MCF 10A (cell line): ENCODE measurements at regions not wholly inside any gene's neighbourhood (a gene's known extent, or its start where the extent isn't known, plus 50 kb on each side); places are given as distances from the start of the nearest gene placed in this dataset.
"Not testable (repeated sequence)": the region's sequence is repeated elsewhere in the genome, so short reads cannot be mapped to it uniquely, and the experiment has no call there.

Source experiments
- BruUV-seq: library from RNA; stranded (reverse); fragments of 400-500 nt; replicated peaks from 2 replicates; lab custom pipeline; 2021; lab: Mats Ljungman, UMichigan
- CTCF ChIA-PET: fragments of 300-600 bp; sonication (Branson Sonifier 250); formaldehyde crosslinking; extraction: SDS; loops from one replicate; lab custom pipeline; 2021; ENCODE audit warnings: antibody characterized with exemption, inconsistent platforms; lab: Yijun Ruan, JAX
- POLR2A ChIA-PET: fragments of 300-600, 350-650 bp; sonication (Branson Sonifier 250); formaldehyde crosslinking; extraction: SDS; loops from one replicate; lab custom pipeline; 2020; ENCODE audit warnings: antibody characterized with exemption, inconsistent platforms; lab: Yijun Ruan, JAX
- DNase-seq: peaks from one replicate; pipeline ENCODE4 v3.0.0-alpha.2; 2018; ENCODE audit not compliant: unreplicated experiment
- H3K27ac Mint-ChIP-seq: one replicate; pipeline ENCODE4 v1.8.0; 2022; ENCODE audit warnings: mild to moderate bottlenecking, low read depth, mixed read lengths; ENCODE audit not compliant: unreplicated experiment
- H3K27me3 Mint-ChIP-seq: one replicate; pipeline ENCODE4 v1.8.0; 2022; ENCODE audit warnings: mixed read lengths; ENCODE audit not compliant: insufficient read depth, unreplicated experiment
- H3K36me3 Mint-ChIP-seq: one replicate; pipeline ENCODE4 v1.8.0; 2022; ENCODE audit warnings: mild to moderate bottlenecking, moderate library complexity, mixed read lengths; ENCODE audit not compliant: insufficient read depth, unreplicated experiment
- H3K4me1 Mint-ChIP-seq: one replicate; pipeline ENCODE4 v1.8.0; 2022; ENCODE audit warnings: mixed read lengths; ENCODE audit not compliant: insufficient read depth, unreplicated experiment
- H3K4me3 Mint-ChIP-seq: one replicate; pipeline ENCODE4 v1.8.0; 2022; ENCODE audit warnings: mild to moderate bottlenecking, moderate library complexity, mixed read lengths; ENCODE audit not compliant: unreplicated experiment
- H3K9me3 Mint-ChIP-seq: one replicate; pipeline ENCODE4 v1.8.0; 2022; ENCODE audit warnings: mixed read lengths; ENCODE audit not compliant: unreplicated experiment
- CTCF ChIP-seq: fragments of 200-600 bp; IDR thresholded peaks from one replicate; pipeline ENCODE4 v1.8.0; 2022; ENCODE audit warnings: antibody characterized with exemption, mild to moderate bottlenecking; ENCODE audit not compliant: unreplicated experiment
- intact Hi-C: fragments of 100-400 bp; cut with micrococcal nuclease; formaldehyde crosslinking; loops from 2 replicates; pipeline ENCODE4 v1.14.1; 2022

GRCh38 chr5:171720086-171720485, 65.5 kb upstream of the SMIM23 start:
- no peaks in the 10 kb centered on the region for H3K9me3 Mint-ChIP-seq
- no TSS peak for BruUV-seq
- intact Hi-C loops, result no loop called here
- no peak overlapping the region for H3K27ac Mint-ChIP-seq
- no peak for TF ChIP-seq CTCF
- no peak for DNase-seq
- H3K27me3 Mint-ChIP-seq, result peaks cover 11% of the 10 kb centered on the region
- ChIA-PET POLR2A (no interaction called here), CTCF (no interaction called here)
- H3K36me3 Mint-ChIP-seq, result no peaks in the 10 kb centered on the region
- peaks cover 3% of the 10 kb centered on the region for H3K4me1 Mint-ChIP-seq
- no peak overlapping the region for H3K4me3 Mint-ChIP-seq

GRCh38 chr5:171721464-171721863, 64.2 kb upstream of the SMIM23 start:
- Mint-ChIP-seq H3K27me3 (peaks cover 11% of the 10 kb centered on the region), H3K27ac (no peak overlapping the region), H3K9me3 (peaks cover 5% of the 10 kb centered on the region), H3K4me1 (peaks cover 6% of the 10 kb centered on the region), H3K4me3 (no peak overlapping the region), H3K36me3 (no peaks in the 10 kb centered on the region)
- POLR2A ChIA-PET, result interaction anchor here (0.6 kb wide), 1 partner anchor 10 kb away, joined by 4 read pairs; no protein-coding TSS in a partner anchor
- intact Hi-C loops, result no loop called here
- CTCF ChIA-PET, result interaction anchor here (0.7 kb wide), 3 partner anchors 15 to 338 kb away, joined by 3 read pairs; no protein-coding TSS in a partner anchor
- DNase-seq, result no peak
- TF ChIP-seq CTCF, result no peak
- BruUV-seq, result no TSS peak

GRCh38 chr5:171724468-171725204, 61.0 kb upstream of the SMIM23 start:
- Mint-ChIP-seq H3K9me3 (peaks cover 16% of the 10 kb centered on the region), H3K36me3 (no peaks in the 10 kb centered on the region), H3K27me3 (no peaks in the 10 kb centered on the region), H3K27ac (no peak overlapping the region), H3K4me3 (no peak overlapping the region), H3K4me1 (peaks cover 6% of the 10 kb centered on the region)
- intact Hi-C loops, result no loop called here
- ChIA-PET CTCF (interaction anchor here (0.6 to 0.7 kb wide), 3 partner anchors 11 to 335 kb away, joined by 3 to 5 read pairs (median 4); no protein-coding TSS in a partner anchor), POLR2A (interaction anchor here (0.5 kb wide), 1 partner anchor 44 kb away, joined by 3 read pairs; no protein-coding TSS in a partner anchor)
- no peak for DNase-seq
- BruUV-seq, result no TSS peak
- no peak for TF ChIP-seq CTCF

GRCh38 chr5:171725205-171725601, 60.4 kb upstream of the SMIM23 start:
- H3K4me3 Mint-ChIP-seq, result no peak overlapping the region
- DNase-seq, result no peak
- no peaks in the 10 kb centered on the region for H3K27me3 Mint-ChIP-seq
- intact Hi-C loops, result no loop called here
- H3K36me3 Mint-ChIP-seq, result no peaks in the 10 kb centered on the region
- peaks cover 6% of the 10 kb centered on the region for H3K4me1 Mint-ChIP-seq
- no TSS peak for BruUV-seq
- H3K9me3 Mint-ChIP-seq, result peaks cover 16% of the 10 kb centered on the region
- POLR2A ChIA-PET, result interaction anchor here (0.6 kb wide), 1 partner anchor 20 kb away, joined by 3 read pairs; no protein-coding TSS in a partner anchor
- CTCF ChIA-PET, result interaction anchor here (0.6 to 0.7 kb wide), 2 partner anchors 10 to 48 kb away, joined by 3 to 4 read pairs; no protein-coding TSS in a partner anchor
- H3K27ac Mint-ChIP-seq, result no peak overlapping the region
- TF ChIP-seq CTCF, result no peak

GRCh38 chr5:171726819-171727218, 58.8 kb upstream of the SMIM23 start:
- BruUV-seq, H3K27me3 Mint-ChIP-seq, DNase-seq, H3K4me3 Mint-ChIP-seq, H3K27ac Mint-ChIP-seq, H3K4me1 Mint-ChIP-seq, POLR2A ChIA-PET, H3K36me3 Mint-ChIP-seq, intact Hi-C loops: not testable (repeated sequence)
- H3K9me3 Mint-ChIP-seq, result peaks cover 16% of the 10 kb centered on the region
- CTCF ChIA-PET, result interaction anchor here (0.6 to 1.1 kb wide), 2 partner anchors 131 to 286 kb away, joined by 4 to 5 read pairs; no protein-coding TSS in a partner anchor
